KMS-11 (cell line): ENCODE measurements at regions not wholly inside any gene's neighbourhood (a gene's known extent, or its start where the extent isn't known, plus 50 kb on each side); places are given as distances from the start of the nearest gene placed in this dataset.
A peak's percentile ranks its signal among the peaks of the same experiment; 100 is the strongest.
"Not testable (repeated sequence)": the region's sequence is repeated elsewhere in the genome, so short reads cannot be mapped to it uniquely, and the experiment has no call there.

Source experiments
- H2AFZ ChIP-seq: fragments of 200-600 bp; sonication (generic); 2 replicates; pipeline ENCODE4 v1.6.1; 2016; ENCODE audit warnings: antibody characterized with exemption, mixed run types, low read depth
- H3K27ac ChIP-seq: fragments of 200-600 bp; sonication (generic); 2 replicates; pipeline ENCODE4 v1.6.1; 2016; ENCODE audit warnings: mild to moderate bottlenecking, mixed run types
- H3K27me3 ChIP-seq: fragments of 200-600 bp; sonication (generic); 2 replicates; pipeline ENCODE4 v1.6.1; 2017; ENCODE audit warnings: mild to moderate bottlenecking, low read depth, mixed run types, moderate library complexity; ENCODE audit not compliant: insufficient read depth
- H3K36me3 ChIP-seq: fragments of 200-600 bp; sonication (generic); 2 replicates; pipeline ENCODE4 v1.6.1; 2017; ENCODE audit warnings: mild to moderate bottlenecking, mixed run types; ENCODE audit not compliant: insufficient read depth
- H3K4me1 ChIP-seq: fragments of 200-600 bp; sonication (generic); 2 replicates; pipeline ENCODE4 v1.6.1; 2016; ENCODE audit warnings: mild to moderate bottlenecking, low read depth, mixed run types; ENCODE audit not compliant: poor library complexity, severe bottlenecking
- H3K4me2 ChIP-seq: fragments of 200-600 bp; sonication (generic); 2 replicates; pipeline ENCODE4 v1.7.0; 2016; ENCODE audit warnings: mild to moderate bottlenecking, mixed run types
- H3K4me3 ChIP-seq: fragments of 200-600 bp; sonication (generic); IDR thresholded peaks from 2 replicates; pipeline ENCODE4 v1.6.1; 2017; ENCODE audit warnings: low read depth, low read length, mixed read lengths; ENCODE audit not compliant: insufficient read depth
- H3K79me2 ChIP-seq: fragments of 200-600 bp; sonication (generic); 2 replicates; pipeline ENCODE4 v1.6.1; 2016; ENCODE audit warnings: low read depth, mixed run types; ENCODE audit not compliant: insufficient read depth
- H3K9ac ChIP-seq: fragments of 200-600 bp; sonication (generic); 2 replicates; pipeline ENCODE4 v1.6.1; 2016; ENCODE audit warnings: mild to moderate bottlenecking, mixed run types
- H4K20me1 ChIP-seq: fragments of 200-600 bp; sonication (generic); 2 replicates; pipeline ENCODE4 v1.6.1; 2016; ENCODE audit warnings: mild to moderate bottlenecking, mixed run types; ENCODE audit not compliant: insufficient read depth
- CTCF ChIP-seq: fragments of 200-600 bp; sonication (generic); conservative IDR thresholded peaks from 2 replicates; pipeline ENCODE4 v1.6.1; 2017; ENCODE audit warnings: low read depth, mild to moderate bottlenecking, antibody characterized with exemption, low read length, moderate library complexity, mixed read lengths

DNA sequence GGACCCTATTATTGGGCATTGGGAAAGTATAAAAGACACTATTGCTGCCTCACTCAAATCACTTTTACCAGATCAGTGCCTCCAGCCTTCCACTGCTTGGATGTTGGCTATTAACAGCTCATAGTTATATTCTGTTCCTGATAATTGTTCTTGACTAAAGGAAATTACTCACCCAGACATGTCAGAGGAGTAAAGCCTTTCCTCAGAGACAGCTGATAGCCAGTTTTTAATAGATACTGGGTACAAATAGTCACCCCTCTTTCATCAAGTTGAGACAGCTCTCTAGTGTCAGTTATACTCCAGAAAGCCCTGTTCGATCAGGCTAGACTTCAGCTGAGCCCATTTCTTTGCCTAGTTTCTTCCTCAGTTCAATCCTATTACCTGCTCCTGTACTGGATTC is 876.1 kb upstream of the B3GALT2 start:
- no peaks in the 10 kb centered on the region for H3K79me2 ChIP-seq
- H2AFZ ChIP-seq = no peak overlapping the region
- TF ChIP-seq CTCF = no peak
- H3K27ac ChIP-seq = no peak overlapping the region
- H3K9ac ChIP-seq = no peak overlapping the region
- H3K4me3 ChIP-seq = no peak overlapping the region
- no peaks in the 10 kb centered on the region for H3K4me1 ChIP-seq
- H3K27me3 ChIP-seq = no peaks in the 10 kb centered on the region
- H3K4me2 ChIP-seq = no peak overlapping the region
- H3K36me3 ChIP-seq = no peaks in the 10 kb centered on the region
- H4K20me1 ChIP-seq = no peaks in the 10 kb centered on the region

DNA sequence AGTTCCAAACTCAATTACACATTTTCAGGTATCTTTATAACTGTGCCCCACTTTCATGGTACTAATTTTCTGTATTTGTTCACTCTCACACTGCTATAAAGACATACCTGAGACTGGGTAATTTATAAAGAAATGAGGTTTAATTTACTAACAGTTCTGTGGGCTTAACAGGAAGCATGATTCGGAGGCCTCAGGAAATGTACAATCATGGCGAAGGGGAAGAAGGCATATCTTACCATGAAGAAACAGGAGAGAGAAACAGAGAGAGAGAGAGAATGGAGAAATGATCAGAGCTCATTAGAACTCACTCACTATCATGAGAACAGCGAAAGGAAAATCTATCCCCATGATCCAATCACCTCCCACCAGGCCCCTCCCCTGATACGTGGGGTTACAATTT is 874.1 kb upstream of the B3GALT2 start:
- Histone ChIP-seq H3K9ac (no peak overlapping the region), H3K36me3 (no peaks in the 10 kb centered on the region), H3K27ac (no peak overlapping the region), H3K4me2 (no peak overlapping the region), H3K27me3 (no peaks in the 10 kb centered on the region), H3K4me1 (peaks cover 9% of the 10 kb centered on the region), H3K79me2 (no peaks in the 10 kb centered on the region), H3K4me3 (no peak overlapping the region), H2AFZ (no peak overlapping the region), H4K20me1 (no peaks in the 10 kb centered on the region)
- TF ChIP-seq CTCF = no peak

DNA sequence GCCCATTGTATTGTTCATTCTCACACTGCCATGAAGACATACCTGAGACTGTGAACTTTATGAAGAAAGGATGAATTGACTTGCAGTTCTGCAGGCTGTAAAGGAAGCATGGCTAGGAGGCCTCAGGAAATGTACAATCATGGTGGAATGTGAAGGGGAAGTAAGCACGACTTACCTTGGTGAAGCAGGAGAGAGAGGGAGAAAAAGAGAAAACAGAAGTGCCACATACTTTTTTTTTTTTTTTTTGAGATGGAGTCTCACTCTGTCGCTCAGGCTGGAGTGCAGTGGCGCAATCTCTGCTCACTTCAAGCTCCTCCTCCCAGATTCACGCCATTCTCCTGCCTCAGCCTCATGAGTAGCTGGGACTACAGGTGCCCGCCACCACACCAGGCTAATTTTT is 871.9 kb upstream of the B3GALT2 start:
- H3K4me3 ChIP-seq, H3K79me2 ChIP-seq, H2AFZ ChIP-seq, H3K9ac ChIP-seq, H3K4me2 ChIP-seq, H3K27me3 ChIP-seq, H3K27ac ChIP-seq, H3K4me1 ChIP-seq, H4K20me1 ChIP-seq, H3K36me3 ChIP-seq: not testable (repeated sequence)

DNA sequence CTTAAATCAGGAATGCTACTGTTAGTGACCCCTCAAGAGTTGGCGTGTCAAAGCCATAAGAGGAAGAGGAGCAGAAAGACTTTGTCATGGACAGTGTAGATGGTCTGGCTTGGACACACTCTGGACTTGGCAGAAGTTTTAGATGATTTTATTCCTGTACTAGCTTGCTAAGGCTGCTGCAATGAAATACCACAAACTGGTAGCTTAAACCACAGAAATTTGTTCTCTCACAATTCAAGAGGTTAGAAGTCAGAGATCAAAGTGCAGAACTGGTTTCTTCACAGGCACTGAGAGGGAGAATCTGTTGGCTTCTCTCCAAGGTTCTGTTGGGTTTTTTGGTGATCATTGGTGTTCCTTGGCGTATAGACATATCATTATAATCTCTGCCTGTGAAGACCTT is 869.8 kb upstream of the B3GALT2 start:
- Histone ChIP-seq H3K36me3 (no peaks in the 10 kb centered on the region), H3K4me2 (peak overlapping the region; percentile 46; the same call in 1 of the 2 replicates), H3K4me1 (peaks cover 9% of the 10 kb centered on the region), H3K4me3 (no peak overlapping the region), H3K27ac (no peak overlapping the region), H3K9ac (no peak overlapping the region), H3K79me2 (no peaks in the 10 kb centered on the region), H3K27me3 (no peaks in the 10 kb centered on the region), H2AFZ (no peak overlapping the region), H4K20me1 (no peaks in the 10 kb centered on the region)
- no peak for TF ChIP-seq CTCF

DNA sequence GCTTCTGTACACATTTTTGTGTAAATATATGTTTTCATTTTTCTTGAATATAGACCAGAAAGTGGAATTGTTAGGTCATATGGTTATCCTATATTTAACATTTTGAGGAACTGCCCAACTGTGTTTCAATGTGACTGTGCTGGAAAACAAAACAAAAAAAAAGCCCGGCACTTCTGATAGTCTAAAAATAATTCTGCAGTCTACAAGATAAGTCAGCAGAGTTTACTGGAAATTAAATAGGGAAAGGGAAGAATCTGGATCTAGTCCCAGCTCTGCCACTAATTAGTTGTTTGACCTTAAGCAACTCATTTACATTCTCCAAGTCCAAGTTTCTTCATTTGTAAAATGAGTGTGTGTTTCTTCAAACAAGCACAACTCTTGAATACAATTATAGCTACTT is 869.1 kb upstream of the B3GALT2 start:
- no peaks in the 10 kb centered on the region for H4K20me1 ChIP-seq
- H2AFZ ChIP-seq = no peak overlapping the region
- peaks cover 9% of the 10 kb centered on the region for H3K4me1 ChIP-seq
- no peaks in the 10 kb centered on the region for H3K27me3 ChIP-seq
- H3K4me3 ChIP-seq = no peak overlapping the region
- H3K79me2 ChIP-seq = no peaks in the 10 kb centered on the region
- H3K36me3 ChIP-seq = no peaks in the 10 kb centered on the region
- peak overlapping the region; percentile 46; the same call in 1 of the 2 replicates for H3K4me2 ChIP-seq
- H3K9ac ChIP-seq = no peak overlapping the region
- no peak for TF ChIP-seq CTCF
- no peak overlapping the region for H3K27ac ChIP-seq
